SU-DHL-6 (cell line): ENCODE measurements at regions not wholly inside any gene's neighbourhood (a gene's known extent, or its start where the extent isn't known, plus 50 kb on each side); places are given as distances from the start of the nearest gene placed in this dataset.

ENCODE experiments used
- CTCF ChIP-seq: fragments of 200-600 bp; sonication (generic); IDR thresholded peaks from one replicate; pipeline ENCODE4 v1.5.1; 2017; ENCODE audit warnings: antibody characterized with exemption, mild to moderate bottlenecking, low read length, moderate library complexity; ENCODE audit not compliant: insufficient read depth, poor library complexity, severe bottlenecking
- EZH2phosphoT487 ChIP-seq: fragments of 200-600 bp; sonication (generic), shearing (Covaris generic); conservative IDR thresholded peaks from 2 replicates; pipeline ENCODE4 v1.6.1; 2018; ENCODE audit warnings: mild to moderate bottlenecking, antibody characterized with exemption, low read length, moderate library complexity, mixed read lengths

GRCh38 chr18:63063171-63063570 lies 256.4 kb downstream of the BCL2 start:
- TF ChIP-seq CTCF (no peak), EZH2phosphoT487 (no peak)
